RWPE2 (cell line): ENCODE measurements at regions not wholly inside any gene's neighbourhood (a gene's known extent, or its start where the extent isn't known, plus 50 kb on each side); places are given as distances from the start of the nearest gene placed in this dataset.
A peak's percentile ranks its signal among the peaks of the same experiment; 100 is the strongest.
"Not testable (repeated sequence)": the region's sequence is repeated elsewhere in the genome, so short reads cannot be mapped to it uniquely, and the experiment has no call there.

Experiments used
- ATAC-seq: fragments of 200-7000 bp; cut with Tn5 transposase; 3 replicates; pipeline ENCODE4 v1.9.1; 2021; ENCODE audit warnings: low read depth
- DNase-seq: peaks from one replicate; pipeline ENCODE4 v3.0.0-alpha.2; 2020; ENCODE audit warnings: low spot score
- H3K27ac ChIP-seq: fragments of 450-650 bp; 2 replicates; pipeline ENCODE4 v1.5.1; 2017; ENCODE audit warnings: mild to moderate bottlenecking; ENCODE audit not compliant: poor library complexity, severe bottlenecking
- H3K27me3 ChIP-seq: fragments of 250-450 bp; sonication (Bioruptor Pico); 2 replicates; pipeline ENCODE4 v1.5.1; 2021; ENCODE audit warnings: mild to moderate bottlenecking, moderate library complexity; ENCODE audit not compliant: insufficient read depth, poor library complexity, severe bottlenecking
- H3K36me3 ChIP-seq: fragments of 250-450 bp; sonication (Bioruptor Pico); 2 replicates; pipeline ENCODE4 v1.5.1; 2020; ENCODE audit warnings: low read depth, mild to moderate bottlenecking, moderate library complexity
- H3K4me1 ChIP-seq: fragments of 250-450 bp; sonication (Bioruptor Pico); 2 replicates; pipeline ENCODE4 v1.5.1; 2021; ENCODE audit warnings: mild to moderate bottlenecking, moderate library complexity; ENCODE audit not compliant: insufficient read depth, poor library complexity, severe bottlenecking
- H3K4me3 ChIP-seq: fragments of 250-450 bp; sonication (Bioruptor Pico); 2 replicates; pipeline ENCODE4 v1.5.1; 2021; ENCODE audit warnings: mild to moderate bottlenecking, moderate library complexity; ENCODE audit not compliant: severe bottlenecking
- H3K9me3 ChIP-seq: fragments of 250-450 bp; sonication (Bioruptor Pico); 2 replicates; pipeline ENCODE4 v1.5.1; 2021; ENCODE audit warnings: mild to moderate bottlenecking, moderate library complexity; ENCODE audit not compliant: severe bottlenecking
- CTCF ChIP-seq: fragments of 450-650 bp; IDR thresholded peaks from one replicate; pipeline ENCODE4 v1.5.1; 2017; ENCODE audit warnings: mild to moderate bottlenecking, moderate library complexity; ENCODE audit not compliant: poor library complexity, severe bottlenecking

- H3K4me3 ChIP-seq: no peak overlapping the region
- ATAC-seq (peak; percentile 61), DNase-seq (no peak)
- H3K4me1 ChIP-seq: peaks cover 9% of the 10 kb centered on the region
- no peaks in the 10 kb centered on the region for H3K9me3 ChIP-seq
- no peaks in the 10 kb centered on the region for H3K36me3 ChIP-seq
- H3K27ac ChIP-seq: no peak overlapping the region
- no peak for TF ChIP-seq CTCF
- no peaks in the 10 kb centered on the region for H3K27me3 ChIP-seq
Observed at GRCh38 chr5:62093976-62094375, 212.0 kb upstream of the KIF2A start.

GRCh38 chr5:62097361-62097760, 208.6 kb upstream of the KIF2A start:
- Histone ChIP-seq H3K4me1 (peaks cover 18% of the 10 kb centered on the region), H3K4me3 (no peak overlapping the region), H3K9me3 (no peaks in the 10 kb centered on the region), H3K27me3 (no peaks in the 10 kb centered on the region), H3K27ac (no peak overlapping the region), H3K36me3 (no peaks in the 10 kb centered on the region)
- no peak for DNase-seq
- no peak for ATAC-seq
- TF ChIP-seq CTCF: no peak

- no peak overlapping the region for H3K27ac ChIP-seq
- TF ChIP-seq CTCF: no peak
- H3K4me1 ChIP-seq: peaks cover 9% of the 10 kb centered on the region
- H3K9me3 ChIP-seq: no peaks in the 10 kb centered on the region
- no peaks in the 10 kb centered on the region for H3K36me3 ChIP-seq
- peak; percentile 68 for DNase-seq
- no peak overlapping the region for H3K4me3 ChIP-seq
- H3K27me3 ChIP-seq: no peaks in the 10 kb centered on the region
- ATAC-seq: peak; percentile 90
Observed at GRCh38 chr5:62100201-62100600, 205.8 kb upstream of the KIF2A start.

- not testable (repeated sequence) for H3K9me3 ChIP-seq, H3K4me3 ChIP-seq, DNase-seq, ATAC-seq, H3K36me3 ChIP-seq, H3K4me1 ChIP-seq, H3K27me3 ChIP-seq, H3K27ac ChIP-seq
Observed at GRCh38 chr5:62103863-62104262, 202.1 kb upstream of the KIF2A start.

- ATAC-seq (no peak), DNase-seq (no peak)
- Histone ChIP-seq H3K27me3 (no peaks in the 10 kb centered on the region), H3K36me3 (no peaks in the 10 kb centered on the region), H3K9me3 (no peaks in the 10 kb centered on the region), H3K4me1 (no peaks in the 10 kb centered on the region), H3K4me3 (no peak overlapping the region), H3K27ac (no peak overlapping the region)
- no peak for TF ChIP-seq CTCF
Observed at GRCh38 chr5:62111428-62111827, 194.6 kb upstream of the KIF2A start.
